Stimulated activated naive CD8-positive, alpha-beta T cell treated with anti-CD3 and anti-CD28 coated beads, Interleukin-15, Interleukin-2, amounts not matched to agents 100 U/mL and 50 U/mL, for 24 hours (primary cell): ENCODE measurements at regions not wholly inside any gene's neighbourhood (a gene's known extent, or its start where the extent isn't known, plus 50 kb on each side); places are given as distances from the start of the nearest gene placed in this dataset.

Source experiments
- ATAC-seq: fragments of 150-1000 bp; cut with Tn5 transposase; one replicate; pipeline ENCODE4 v1.10.0; 2021
- DNase-seq: peaks from one replicate; pipeline ENCODE4 v3.0.0; 2021

- DNase-seq (no peak), ATAC-seq (no peak)
Observed at GRCh38 chr9:89771205-89771604, 166.4 kb downstream of the GADD45G start.

- DNase-seq = no peak
- ATAC-seq = no peak
Observed at GRCh38 chr9:89773170-89773569, 168.4 kb downstream of the GADD45G start.

GRCh38 chr9:89774858-89775370 lies 170.1 kb downstream of the GADD45G start:
- ATAC-seq (no peak), DNase-seq (no peak)

GRCh38 chr9:89775641-89776040 lies 170.8 kb downstream of the GADD45G start:
- DNase-seq (no peak), ATAC-seq (no peak)

GRCh38 chr9:89776795-89777525 lies 172.1 kb downstream of the GADD45G start:
- ATAC-seq (no peak), DNase-seq (no peak)

GRCh38 chr9:89777544-89777943 lies 172.7 kb downstream of the GADD45G start:
- DNase-seq (no peak), ATAC-seq (no peak)

GRCh38 chr9:89778100-89779090 lies 173.6 kb downstream of the GADD45G start:
- no peak for DNase-seq
- ATAC-seq = no peak

GRCh38 chr9:89779405-89780203 lies 174.8 kb downstream of the GADD45G start:
- no peak for ATAC-seq
- no peak for DNase-seq

GRCh38 chr9:89780959-89781358 lies 176.1 kb downstream of the GADD45G start:
- DNase-seq = no peak
- ATAC-seq = no peak

- DNase-seq = peak; percentile 49
- ATAC-seq = peak; percentile 92
Observed at GRCh38 chr9:89781838-89782540, 177.2 kb downstream of the GADD45G start.

- DNase-seq (no peak), ATAC-seq (no peak)
Observed at GRCh38 chr9:89786655-89787054, 181.8 kb downstream of the GADD45G start.

- DNase-seq (no peak), ATAC-seq (no peak)
Observed at GRCh38 chr9:89787595-89787994, 182.8 kb downstream of the GADD45G start.

GRCh38 chr9:89788434-89788833 lies 183.6 kb downstream of the GADD45G start:
- ATAC-seq = no peak
- DNase-seq = no peak

GRCh38 chr9:89789922-89790510 lies 185.2 kb downstream of the GADD45G start:
- DNase-seq (no peak), ATAC-seq (no peak)

GRCh38 chr9:89790542-89791109 lies 185.8 kb downstream of the GADD45G start:
- ATAC-seq (no peak), DNase-seq (no peak)

- DNase-seq = no peak
- no peak for ATAC-seq
Observed at GRCh38 chr9:89791754-89792153, 186.9 kb downstream of the GADD45G start.

GRCh38 chr9:89792189-89793123 lies 187.6 kb downstream of the GADD45G start:
- DNase-seq (no peak), ATAC-seq (no peak)

- no peak for DNase-seq
- ATAC-seq = no peak
Observed at GRCh38 chr9:89793124-89793495, 188.3 kb downstream of the GADD45G start.

- ATAC-seq (no peak), DNase-seq (no peak)
Observed at GRCh38 chr9:89793551-89793950, 188.7 kb downstream of the GADD45G start.

- DNase-seq (no peak), ATAC-seq (no peak)
Observed at GRCh38 chr9:89794918-89795317, 190.1 kb downstream of the GADD45G start.
